ENCODE measurements at regions not wholly inside any gene's neighbourhood (a gene's known extent, or its start where the extent isn't known, plus 50 kb on each side); places are given as distances from the start of the nearest gene placed in this dataset.
"Not testable (repeated sequence)": the region's sequence is repeated elsewhere in the genome, so short reads cannot be mapped to it uniquely, and the experiment has no call there.

GRCh38 chr18:71324356-71324755 lies 1035.5 kb downstream of the SOCS6 start:
- Mint-ChIP-seq H3K4me3 (no peak overlapping the region), H3K9me3 (no peaks in the 10 kb centered on the region), H3K4me1 (no peaks in the 10 kb centered on the region), H3K36me3 (ENCODE audit: low read depth) (no peaks in the 10 kb centered on the region), H3K27ac (no peak overlapping the region), H3K27me3 (ENCODE audit: low read depth) (peaks cover 4% of the 10 kb centered on the region)
- TF ChIP-seq CTCF (IDR thresholded peaks at IDR 0.05; ENCODE audit: unreplicated experiment in 3 of 3): no peak

- H3K36me3 Mint-ChIP-seq (ENCODE audit: low read depth): no peaks in the 10 kb centered on the region
- H3K27me3 Mint-ChIP-seq (ENCODE audit: low read depth): peaks cover 4% of the 10 kb centered on the region
- no peaks in the 10 kb centered on the region for H3K9me3 Mint-ChIP-seq
- no peak overlapping the region for H3K27ac Mint-ChIP-seq
- TF ChIP-seq CTCF (IDR thresholded peaks at IDR 0.05; ENCODE audit: unreplicated experiment in 3 of 3): no peak
- H3K4me3 Mint-ChIP-seq: no peak overlapping the region
- H3K4me1 Mint-ChIP-seq: no peaks in the 10 kb centered on the region
Observed at GRCh38 chr18:71322201-71322600, 1033.4 kb downstream of the SOCS6 start.

- no peaks in the 10 kb centered on the region for H3K36me3 Mint-ChIP-seq (ENCODE audit: low read depth)
- H3K27ac Mint-ChIP-seq: no peak overlapping the region
- peaks cover 4% of the 10 kb centered on the region for H3K27me3 Mint-ChIP-seq (ENCODE audit: low read depth)
- no peak for TF ChIP-seq CTCF (IDR thresholded peaks at IDR 0.05; ENCODE audit: unreplicated experiment in 3 of 3)
- H3K9me3 Mint-ChIP-seq: no peaks in the 10 kb centered on the region
- H3K4me1 Mint-ChIP-seq: no peaks in the 10 kb centered on the region
- no peak overlapping the region for H3K4me3 Mint-ChIP-seq
Observed at GRCh38 chr18:71321319-71321718, 1032.5 kb downstream of the SOCS6 start.

GRCh38 chr18:71304856-71305255 lies 1016.0 kb downstream of the SOCS6 start:
- Mint-ChIP-seq H3K9me3 (no peaks in the 10 kb centered on the region), H3K4me3 (no peak overlapping the region), H3K36me3 (ENCODE audit: low read depth) (no peaks in the 10 kb centered on the region), H3K4me1 (no peaks in the 10 kb centered on the region), H3K27me3 (ENCODE audit: low read depth) (no peaks in the 10 kb centered on the region), H3K27ac (no peak overlapping the region)
- no peak for TF ChIP-seq CTCF (IDR thresholded peaks at IDR 0.05; ENCODE audit: unreplicated experiment in 3 of 3)

GRCh38 chr18:71303743-71304142 lies 1014.9 kb downstream of the SOCS6 start:
- H3K27me3 Mint-ChIP-seq (ENCODE audit: low read depth); H3K4me1 Mint-ChIP-seq; H3K9me3 Mint-ChIP-seq; H3K36me3 Mint-ChIP-seq (ENCODE audit: low read depth); H3K27ac Mint-ChIP-seq; H3K4me3 Mint-ChIP-seq: not testable (repeated sequence)

- TF ChIP-seq CTCF (IDR thresholded peaks at IDR 0.05; ENCODE audit: unreplicated experiment in 3 of 3): no peak
Observed at GRCh38 chr18:71301596-71301995, 1012.8 kb downstream of the SOCS6 start.

GRCh38 chr18:71294201-71294600 lies 1005.4 kb downstream of the SOCS6 start:
- not testable (repeated sequence) for H3K36me3 Mint-ChIP-seq (ENCODE audit: low read depth); H3K9me3 Mint-ChIP-seq; H3K4me3 Mint-ChIP-seq; H3K27me3 Mint-ChIP-seq (ENCODE audit: low read depth); H3K27ac Mint-ChIP-seq; H3K4me1 Mint-ChIP-seq

More at GRCh38 chr18:71301596-71301995, 1012.8 kb downstream of the SOCS6 start:
- no peaks in the 10 kb centered on the region for H3K4me1 Mint-ChIP-seq
- H3K36me3 Mint-ChIP-seq (ENCODE audit: low read depth): no peaks in the 10 kb centered on the region
- no peak overlapping the region for H3K4me3 Mint-ChIP-seq
- no peaks in the 10 kb centered on the region for H3K27me3 Mint-ChIP-seq (ENCODE audit: low read depth)
- H3K9me3 Mint-ChIP-seq: no peaks in the 10 kb centered on the region
- H3K27ac Mint-ChIP-seq: no peak overlapping the region
